BE2C (cell line): ENCODE measurements at regions not wholly inside any gene's neighbourhood (a gene's known extent, or its start where the extent isn't known, plus 50 kb on each side); places are given as distances from the start of the nearest gene placed in this dataset.

Source experiments
- DNase-seq: peaks from one replicate; pipeline ENCODE4 v3.0.0-alpha.2; 2020
- H3K27me3 ChIP-seq: fragments of 250-450 bp; sonication (Bioruptor Pico); 2 replicates; pipeline ENCODE4 v1.5.1; 2020; ENCODE audit warnings: mild to moderate bottlenecking
- H3K36me3 ChIP-seq: fragments of 250-450 bp; sonication (Bioruptor Pico); 2 replicates; pipeline ENCODE4 v1.5.1; 2020; ENCODE audit warnings: mild to moderate bottlenecking
- H3K4me1 ChIP-seq: fragments of 250-450 bp; sonication (Bioruptor Pico); 2 replicates; pipeline ENCODE4 v1.5.1; 2020
- H3K4me3 ChIP-seq: 2 replicates; pipeline ENCODE4 v1.5.1; 2011; ENCODE audit warnings: low read depth, low read length
- H3K9me3 ChIP-seq: fragments of 250-450 bp; sonication (Bioruptor Pico); 2 replicates; pipeline ENCODE4 v1.5.1; 2020
- TF ChIP-seq, protein P1 (sequence below): IDR thresholded peaks from 2 replicates; pipeline ENCODE4 v1.5.1; 2012; ENCODE audit warnings: mild to moderate bottlenecking, low read depth, low read length

DNA sequence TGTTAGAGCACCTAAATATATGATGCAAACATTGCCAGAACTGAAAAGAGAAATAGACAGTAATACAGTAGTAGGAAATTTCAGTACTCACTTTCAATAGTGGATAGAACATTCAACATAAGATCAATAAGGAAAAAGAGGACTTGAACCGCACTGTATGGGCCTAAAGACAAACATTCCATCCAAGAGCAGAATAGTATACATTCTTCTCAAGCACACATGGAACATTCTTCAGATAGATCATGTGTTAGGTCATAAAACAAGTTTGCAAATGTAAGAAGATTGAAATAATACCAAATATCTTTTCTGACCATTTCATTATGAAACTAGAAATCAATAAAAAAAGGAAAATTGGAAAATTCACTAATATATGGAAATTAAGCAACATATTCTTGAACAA, 185.4 kb upstream of the FOXP2 start:
- TF ChIP-seq, protein P1, sequence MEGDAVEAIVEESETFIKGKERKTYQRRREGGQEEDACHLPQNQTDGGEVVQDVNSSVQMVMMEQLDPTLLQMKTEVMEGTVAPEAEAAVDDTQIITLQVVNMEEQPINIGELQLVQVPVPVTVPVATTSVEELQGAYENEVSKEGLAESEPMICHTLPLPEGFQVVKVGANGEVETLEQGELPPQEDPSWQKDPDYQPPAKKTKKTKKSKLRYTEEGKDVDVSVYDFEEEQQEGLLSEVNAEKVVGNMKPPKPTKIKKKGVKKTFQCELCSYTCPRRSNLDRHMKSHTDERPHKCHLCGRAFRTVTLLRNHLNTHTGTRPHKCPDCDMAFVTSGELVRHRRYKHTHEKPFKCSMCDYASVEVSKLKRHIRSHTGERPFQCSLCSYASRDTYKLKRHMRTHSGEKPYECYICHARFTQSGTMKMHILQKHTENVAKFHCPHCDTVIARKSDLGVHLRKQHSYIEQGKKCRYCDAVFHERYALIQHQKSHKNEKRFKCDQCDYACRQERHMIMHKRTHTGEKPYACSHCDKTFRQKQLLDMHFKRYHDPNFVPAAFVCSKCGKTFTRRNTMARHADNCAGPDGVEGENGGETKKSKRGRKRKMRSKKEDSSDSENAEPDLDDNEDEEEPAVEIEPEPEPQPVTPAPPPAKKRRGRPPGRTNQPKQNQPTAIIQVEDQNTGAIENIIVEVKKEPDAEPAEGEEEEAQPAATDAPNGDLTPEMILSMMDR = no peak
- no peaks in the 10 kb centered on the region for H3K27me3 ChIP-seq
- no peak for DNase-seq
- no peak overlapping the region for H3K4me3 ChIP-seq
- no peaks in the 10 kb centered on the region for H3K36me3 ChIP-seq
- no peaks in the 10 kb centered on the region for H3K9me3 ChIP-seq
- H3K4me1 ChIP-seq = no peaks in the 10 kb centered on the region

DNA sequence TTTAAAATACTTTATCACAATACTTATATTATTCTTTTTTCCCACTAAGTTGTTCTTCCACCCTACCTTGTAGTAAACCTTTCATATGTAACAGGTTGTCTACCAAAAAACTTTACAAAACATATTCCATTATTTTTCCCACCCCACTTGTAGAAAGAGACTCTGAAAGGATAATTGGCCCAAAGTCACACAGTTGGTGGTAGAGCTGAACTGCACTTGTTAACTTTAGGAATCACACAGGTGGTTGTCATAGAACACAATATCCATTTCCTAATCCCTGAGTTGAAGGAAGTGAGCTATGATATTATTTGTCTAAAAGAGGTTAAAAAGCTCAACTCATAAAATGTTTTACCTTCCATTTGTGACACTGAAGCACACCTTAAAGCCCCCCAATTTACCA, 188.8 kb upstream of the FOXP2 start:
- Histone ChIP-seq H3K4me3 (no peak overlapping the region), H3K4me1 (no peaks in the 10 kb centered on the region), H3K27me3 (no peaks in the 10 kb centered on the region), H3K9me3 (no peaks in the 10 kb centered on the region), H3K36me3 (no peaks in the 10 kb centered on the region)
- TF ChIP-seq, protein P1 = no peak
- DNase-seq = no peak

DNA sequence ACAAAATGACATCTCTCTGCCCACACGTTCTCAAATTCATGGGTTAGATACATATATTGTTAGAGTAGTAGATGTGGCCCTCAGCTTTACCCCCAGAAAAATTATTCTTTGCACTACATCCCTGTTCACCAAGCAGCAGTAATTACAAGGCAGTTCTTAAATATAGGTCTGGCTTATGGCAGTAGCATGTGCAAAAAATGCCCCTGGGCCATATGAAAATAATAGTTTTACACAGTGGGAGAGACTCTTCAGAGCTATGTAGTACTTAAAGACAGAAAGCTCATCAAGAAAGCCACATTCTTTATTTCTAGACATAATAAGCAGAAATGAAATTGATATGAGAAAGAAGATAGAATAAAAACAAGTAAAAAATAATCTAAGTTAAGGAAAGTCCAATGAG, 196.3 kb upstream of the FOXP2 start:
- no peaks in the 10 kb centered on the region for H3K36me3 ChIP-seq
- TF ChIP-seq, protein P1 = no peak
- no peaks in the 10 kb centered on the region for H3K4me1 ChIP-seq
- no peaks in the 10 kb centered on the region for H3K9me3 ChIP-seq
- no peak for DNase-seq
- no peaks in the 10 kb centered on the region for H3K27me3 ChIP-seq
- no peak overlapping the region for H3K4me3 ChIP-seq

DNA sequence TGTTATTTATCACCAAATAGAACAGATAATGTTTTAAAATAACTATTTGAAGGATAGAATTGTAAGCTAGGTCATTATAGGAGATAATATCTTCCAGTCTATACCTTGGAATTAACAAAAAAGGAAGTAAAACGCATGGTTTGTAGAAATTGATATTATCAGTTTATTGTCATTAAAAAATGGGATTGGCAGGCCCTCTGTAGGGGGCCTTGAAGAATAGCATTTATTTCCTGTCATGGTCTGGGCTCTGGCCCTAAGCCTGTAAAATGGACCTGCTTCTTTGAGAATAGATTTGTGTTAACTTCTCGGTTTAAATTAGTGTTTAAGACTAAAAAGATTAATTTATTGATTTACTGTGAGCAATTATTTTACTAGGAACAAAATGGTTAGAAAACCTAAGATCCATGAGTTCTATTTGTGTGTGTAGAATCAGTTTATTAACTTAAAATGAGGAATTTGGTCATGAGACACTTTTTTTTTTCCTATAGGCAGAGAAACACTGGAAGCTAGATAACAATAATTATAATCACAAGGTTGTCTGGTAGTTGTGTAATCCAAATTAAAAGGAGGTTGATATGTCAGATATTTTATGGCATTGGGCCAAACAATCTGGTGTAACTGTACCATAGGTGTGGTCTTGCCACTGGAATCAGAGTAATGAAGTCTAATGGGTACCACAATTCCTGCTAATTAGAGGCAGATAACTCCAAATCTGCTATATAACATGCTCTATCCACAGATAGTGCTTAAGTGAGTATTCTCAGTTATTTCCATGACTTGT, 197.4 kb upstream of the FOXP2 start:
- H3K9me3 ChIP-seq = no peaks in the 10 kb centered on the region
- H3K4me1 ChIP-seq = no peaks in the 10 kb centered on the region
- no peaks in the 10 kb centered on the region for H3K36me3 ChIP-seq
- no peak overlapping the region for H3K4me3 ChIP-seq
- H3K27me3 ChIP-seq = no peaks in the 10 kb centered on the region
- no peak for DNase-seq
- TF ChIP-seq, protein P1 = no peak

DNA sequence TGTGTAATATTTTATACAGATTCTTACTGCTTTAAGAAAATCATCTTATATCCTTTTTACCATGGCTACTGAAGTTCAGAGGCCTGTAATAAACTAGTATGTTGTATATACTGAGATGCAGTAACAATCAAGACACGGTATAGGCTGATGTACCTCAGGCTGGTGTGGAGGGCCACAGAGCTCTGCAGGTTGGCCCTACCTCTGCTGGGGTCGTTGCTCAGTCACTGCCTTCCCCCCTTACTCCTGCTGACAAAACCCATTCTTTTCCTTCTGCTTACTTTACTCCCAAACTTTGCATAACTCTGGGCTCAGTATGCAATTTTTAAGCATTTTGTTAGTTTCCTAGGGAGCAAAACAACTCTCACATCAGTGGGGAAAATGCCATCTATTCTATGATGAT, 200.1 kb upstream of the FOXP2 start:
- TF ChIP-seq, protein P1 = no peak
- Histone ChIP-seq H3K4me3 (no peak overlapping the region), H3K27me3 (no peaks in the 10 kb centered on the region), H3K36me3 (no peaks in the 10 kb centered on the region), H3K9me3 (no peaks in the 10 kb centered on the region; the same call in 1 of the 2 replicates), H3K4me1 (no peaks in the 10 kb centered on the region)
- no peak for DNase-seq

DNA sequence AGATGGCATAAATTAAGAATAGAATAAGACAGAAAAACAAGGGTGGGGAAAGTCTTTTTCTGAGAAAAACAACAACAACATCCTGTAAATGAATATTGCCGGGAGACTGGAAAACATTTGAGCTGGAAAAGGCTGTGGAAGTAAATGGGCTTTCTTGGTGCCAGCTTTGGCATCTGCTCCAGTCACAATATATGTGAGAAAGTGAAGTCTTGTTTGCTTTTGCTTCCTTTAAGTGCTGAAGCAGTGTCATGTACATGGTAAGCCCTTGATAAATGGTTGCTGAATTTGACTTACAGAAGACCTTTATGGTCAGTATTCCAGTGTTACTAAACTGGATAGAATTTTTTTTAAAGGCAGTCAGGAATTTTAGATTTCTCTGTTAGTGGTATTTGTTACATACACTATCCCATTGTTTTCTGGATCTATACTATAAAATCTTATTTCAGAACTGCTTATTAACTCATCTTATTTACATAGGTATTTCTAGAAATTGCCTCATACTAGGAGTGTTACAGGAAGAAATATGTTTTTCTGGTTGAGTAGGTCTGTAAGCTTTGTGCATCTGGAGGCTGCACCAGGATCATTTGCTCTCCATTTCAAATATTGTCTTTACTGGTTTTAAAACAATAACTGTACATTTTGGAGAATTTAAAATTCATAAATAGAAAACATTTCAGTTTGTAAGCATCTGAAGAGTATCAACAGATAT, 201.7 kb upstream of the FOXP2 start:
- DNase-seq = no peak
- H3K27me3 ChIP-seq = no peaks in the 10 kb centered on the region
- H3K9me3 ChIP-seq = no peaks in the 10 kb centered on the region; the same call in 1 of the 2 replicates
- H3K4me1 ChIP-seq = no peaks in the 10 kb centered on the region
- H3K4me3 ChIP-seq = no peak overlapping the region
- TF ChIP-seq, protein P1 = no peak
- no peaks in the 10 kb centered on the region for H3K36me3 ChIP-seq
